HG03575 (cell line): ENCODE measurements at regions not wholly inside any gene's neighbourhood (a gene's known extent, or its start where the extent isn't known, plus 50 kb on each side); places are given as distances from the start of the nearest gene placed in this dataset.
"Not testable (repeated sequence)": the region's sequence is repeated elsewhere in the genome, so short reads cannot be mapped to it uniquely, and the experiment has no call there.

Experiments used
- ATAC-seq: cut with Tn5 transposase; IDR thresholded peaks from one replicate; pipeline ENCODE4 v1.9.1; 2021; ENCODE audit not compliant: unreplicated experiment, insufficient number of reproducible peaks, low FRiP score; ENCODE audit errors: extremely low read depth

GRCh38 chr4:19194672-19195071 is 1057.0 kb upstream of the SLIT2 start:
- ATAC-seq, result no peak

DNA sequence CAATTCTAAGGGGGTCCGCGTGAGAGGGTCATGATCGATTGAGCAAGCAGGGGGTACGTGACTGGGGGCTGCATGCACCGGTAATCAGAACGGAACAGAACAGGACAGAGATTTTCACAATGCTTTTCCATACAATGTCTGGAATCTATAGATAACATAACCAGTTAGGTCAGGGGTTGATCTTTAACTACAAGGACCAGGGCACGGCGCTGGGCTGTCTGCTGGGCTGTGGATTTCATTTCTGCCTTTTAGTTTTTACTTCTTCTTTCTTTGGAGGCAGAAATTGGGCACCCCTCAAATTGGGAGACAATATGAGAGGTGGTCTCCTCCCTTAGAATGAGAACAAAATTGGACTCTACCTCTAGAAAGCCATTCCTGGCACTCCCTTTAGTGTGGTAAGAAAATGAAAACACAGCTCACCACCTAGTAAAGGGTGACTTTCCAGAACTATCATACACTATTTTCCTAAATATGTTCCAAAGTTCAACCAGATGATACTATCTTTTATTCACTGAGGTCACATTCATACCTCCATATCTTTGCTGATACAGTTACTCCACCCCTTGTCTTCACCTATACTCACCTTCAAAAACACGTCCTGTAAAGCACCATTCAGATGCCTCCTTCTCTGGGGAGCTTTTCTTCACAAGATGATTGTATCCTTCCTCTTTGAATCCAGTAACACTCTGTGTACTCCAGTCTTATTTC is 1058.3 kb upstream of the SLIT2 start:
- no peak for ATAC-seq

DNA sequence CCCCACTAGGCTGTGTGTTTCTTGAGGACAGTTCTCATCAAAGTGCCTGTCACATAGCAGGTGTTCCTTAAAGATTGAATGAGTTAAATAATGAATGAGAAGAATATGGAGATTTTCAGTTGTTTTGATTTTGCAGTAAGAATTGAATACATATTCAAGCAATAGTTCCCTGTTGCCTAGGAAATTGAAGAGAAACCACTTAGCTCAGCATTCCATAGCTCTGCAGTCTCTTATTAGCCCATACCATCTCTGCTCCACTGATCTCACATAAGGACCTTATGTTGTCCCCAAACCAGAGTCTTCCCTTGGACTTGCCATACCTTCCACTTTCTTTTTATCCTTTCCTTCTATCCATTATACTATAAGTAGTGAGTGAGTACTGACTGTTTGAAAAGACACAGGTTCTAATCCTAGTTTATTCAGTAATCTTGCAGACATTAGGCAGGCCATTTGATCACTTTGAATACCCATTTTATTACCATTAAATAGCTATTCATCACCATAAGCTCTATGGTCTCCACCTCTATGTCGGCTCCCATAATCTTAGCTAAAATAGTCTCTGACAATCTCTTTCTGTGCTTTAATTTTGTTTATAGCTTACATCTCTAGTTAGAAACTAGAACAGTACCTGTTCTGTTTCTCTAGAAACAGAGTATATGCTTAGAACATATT is 1059.6 kb upstream of the SLIT2 start:
- ATAC-seq, result no peak

DNA sequence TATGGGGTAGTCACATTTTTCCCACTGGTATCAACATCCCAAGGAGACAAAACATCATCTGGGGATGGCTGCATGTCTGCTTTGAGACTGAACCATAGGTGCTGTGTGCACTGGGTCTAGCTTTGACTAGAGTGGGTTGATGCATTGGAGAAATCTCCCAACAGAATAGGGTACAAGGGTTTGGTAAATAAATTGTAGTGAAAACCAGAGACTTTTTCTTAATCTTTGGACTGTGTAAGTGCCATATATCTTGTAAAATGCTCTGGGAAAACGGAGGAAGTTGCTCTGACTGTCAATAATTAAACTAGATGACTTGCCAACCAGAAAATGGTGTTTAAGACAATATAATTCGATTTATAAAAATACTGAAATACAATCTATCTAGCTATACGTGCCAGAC is 1064.0 kb upstream of the SLIT2 start:
- ATAC-seq, result no peak

- no peak for ATAC-seq
Observed at GRCh38 chr4:19187096-19187495, 1064.6 kb upstream of the SLIT2 start.

GRCh38 chr4:19181631-19182030 is 1070.1 kb upstream of the SLIT2 start:
- not testable (repeated sequence) for ATAC-seq

GRCh38 chr4:19178835-19179234 is 1072.9 kb upstream of the SLIT2 start:
- no peak for ATAC-seq

GRCh38 chr4:19177616-19178015 is 1074.1 kb upstream of the SLIT2 start:
- no peak for ATAC-seq

DNA sequence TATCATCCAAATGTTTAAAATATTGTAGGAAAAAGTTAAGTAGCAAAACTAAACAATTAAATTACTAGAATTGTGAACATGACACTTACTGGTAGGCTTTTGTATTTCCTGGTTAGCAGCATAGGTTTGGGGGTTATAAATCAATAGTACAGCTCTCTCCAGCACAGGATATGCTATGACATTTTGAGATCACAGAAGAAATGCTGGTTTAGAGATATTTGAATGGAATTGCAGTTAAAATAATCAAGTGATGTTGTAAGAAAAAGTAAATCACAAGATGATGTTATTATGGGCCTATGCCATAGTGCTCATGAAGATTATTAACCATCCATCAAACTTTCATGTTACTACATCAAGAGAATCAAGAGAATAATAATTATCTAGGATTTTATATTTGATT is 1079.9 kb upstream of the SLIT2 start:
- ATAC-seq, result no peak

DNA sequence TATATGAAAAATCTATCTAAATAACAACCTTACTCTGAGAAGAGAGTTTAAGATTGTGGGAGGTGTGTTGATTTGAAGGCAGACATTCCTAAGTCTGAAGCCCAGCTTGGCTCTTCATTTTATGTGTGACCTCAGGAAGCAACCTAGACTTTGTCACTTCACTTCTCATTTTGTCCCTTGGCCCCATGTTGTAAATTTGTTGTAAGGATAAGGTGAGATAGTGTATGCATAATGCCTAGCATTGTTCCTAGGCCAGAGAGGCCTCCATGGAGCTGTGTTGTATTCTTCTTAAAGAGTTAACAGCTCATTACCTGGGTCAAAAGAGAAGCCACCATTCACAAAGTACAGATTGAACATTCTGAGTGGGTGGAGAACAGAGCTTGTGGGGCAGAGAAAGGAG is 1084.4 kb upstream of the SLIT2 start:
- no peak for ATAC-seq

GRCh38 chr4:19164334-19164733 is 1087.4 kb upstream of the SLIT2 start:
- no peak for ATAC-seq

GRCh38 chr4:19159874-19160273 is 1091.8 kb upstream of the SLIT2 start:
- ATAC-seq, result no peak

GRCh38 chr4:19158107-19158809 is 1093.4 kb upstream of the SLIT2 start:
- ATAC-seq, result no peak

- no peak for ATAC-seq
Observed at GRCh38 chr4:19156786-19157185, 1094.9 kb upstream of the SLIT2 start.

- no peak for ATAC-seq
Observed at GRCh38 chr4:19155568-19155967, 1096.1 kb upstream of the SLIT2 start.

- not testable (repeated sequence) for ATAC-seq
Observed at GRCh38 chr4:19154267-19154666, 1097.4 kb upstream of the SLIT2 start.

GRCh38 chr4:19152264-19152663 is 1099.4 kb upstream of the SLIT2 start:
- ATAC-seq, result no peak

DNA sequence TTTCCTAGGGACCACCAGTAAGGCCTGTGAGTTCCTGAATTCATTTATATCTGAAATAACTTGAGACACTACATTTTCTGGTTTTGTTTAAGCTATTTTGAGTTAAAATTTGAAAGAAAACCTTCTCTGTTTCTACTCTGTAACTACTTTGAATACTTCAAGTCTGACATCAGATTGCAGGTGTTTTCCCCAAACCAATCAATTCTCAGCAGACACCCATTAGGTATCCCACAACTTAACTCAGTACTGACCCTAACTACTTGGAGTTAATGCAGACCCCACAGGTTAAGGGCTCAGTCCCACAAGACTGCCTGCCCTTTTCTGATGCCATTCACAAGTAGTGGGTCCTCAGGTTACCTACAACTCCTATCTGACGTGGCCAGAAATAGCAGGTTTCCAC is 1100.0 kb upstream of the SLIT2 start:
- no peak for ATAC-seq

GRCh38 chr4:19146038-19146437 is 1105.7 kb upstream of the SLIT2 start:
- ATAC-seq, result no peak
